Suprapubic skin (tissue), 4 donors: ENCODE measurements at regions not wholly inside any gene's neighbourhood (a gene's known extent, or its start where the extent isn't known, plus 50 kb on each side); places are given as distances from the start of the nearest gene placed in this dataset.

Experiments used
- DNase-seq, 2 donors: peaks; one replicate each; pipeline ENCODE4 v3.0.0-alpha.2; 2019; ENCODE audit warnings: low spot score in 2 of 2
- H3K27ac ChIP-seq: fragments of 200-600 bp; sonication (generic); one replicate; pipeline ENCODE4 v1.5.1; 2019
- H3K27me3 ChIP-seq: fragments of 200-600 bp; sonication (generic); one replicate; pipeline ENCODE4 v1.5.1; 2019
- H3K36me3 ChIP-seq: fragments of 200-600 bp; sonication (generic); one replicate; pipeline ENCODE4 v1.5.1; 2019
- H3K4me1 ChIP-seq: fragments of 200-600 bp; sonication (generic); one replicate; pipeline ENCODE4 v1.5.1; 2019
- H3K4me3 ChIP-seq: fragments of 200-600 bp; sonication (generic); one replicate; pipeline ENCODE4 v1.5.1; 2019; ENCODE audit warnings: mild to moderate bottlenecking
- H3K9me3 ChIP-seq: fragments of 200-600 bp; sonication (generic); one replicate; pipeline ENCODE4 v1.5.1; 2019
- EP300 ChIP-seq: sonication (generic); formaldehyde crosslinking; IDR thresholded peaks from one replicate; pipeline ENCODE4 v1.6.1; 2017; ENCODE audit warnings: antibody characterized with exemption
- POLR2A ChIP-seq, 2 donors: fragments of 450-650 bp; IDR thresholded peaks; one replicate each; pipeline ENCODE4 v1.6.1; 2017; ENCODE audit warnings: antibody characterized with exemption in 2 of 2, mild to moderate bottlenecking in 2 of 2, moderate library complexity in 2 of 2
- POLR2AphosphoS5 ChIP-seq, 3 donors: sonication (generic); formaldehyde crosslinking; IDR thresholded peaks; one replicate each; pipeline ENCODE4 v1.6.1; 2017; ENCODE audit warnings: antibody characterized with exemption in 3 of 3
- WGBS: methylation state at CpG from one replicate; pipeline ENCODE4 v1.1.5; 2018; 5-methylcytosine and 5-hydroxymethylcytosine counted together
- TF ChIP-seq, protein P1 (sequence below), 2 donors: fragments of 200-600 bp in 1 of 2; fragments of 450-650 bp in 1 of 2; sonication (generic) in 1 of 2; IDR thresholded peaks; one replicate each; pipeline ENCODE4 v1.5.1; 2016 to 2019; ENCODE audit warnings: antibody characterized with exemption in 2 of 2, mild to moderate bottlenecking in 1 of 2, moderate library complexity in 1 of 2

DNA sequence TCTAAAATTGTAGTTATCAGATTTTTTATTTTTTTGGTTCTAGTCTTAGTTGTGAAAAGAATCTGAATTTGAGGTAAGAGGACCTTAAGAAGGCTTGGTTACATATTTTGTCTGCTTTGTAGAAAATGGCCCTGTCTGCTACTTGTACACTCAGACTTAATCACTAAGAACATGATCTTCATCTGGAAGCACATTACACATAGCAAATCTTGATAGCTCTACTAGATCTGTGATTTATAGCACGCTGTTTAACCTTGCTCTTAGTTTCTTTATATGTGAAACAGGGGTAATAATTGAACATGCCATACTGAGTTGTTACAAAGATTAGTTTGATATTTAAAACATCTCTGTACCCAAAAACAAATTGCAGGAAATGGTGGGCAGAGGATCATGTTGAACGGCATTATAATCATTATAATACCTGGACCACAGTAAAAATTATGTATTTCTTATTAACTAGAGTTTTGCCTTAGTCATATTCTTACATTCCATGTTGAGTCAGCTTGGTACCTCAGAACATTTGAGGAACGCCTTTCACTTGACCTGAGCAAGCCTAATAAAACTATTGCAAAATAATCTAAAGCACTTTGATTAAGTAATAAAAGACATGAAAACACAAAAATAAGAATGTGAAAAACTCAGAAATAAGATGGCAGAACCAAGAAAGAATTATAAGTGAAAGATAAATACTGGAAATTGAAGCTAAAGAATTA lies 738.0 kb upstream of the AADAT start:
- H3K4me1 ChIP-seq, result no peaks in the 10 kb centered on the region
- H3K27me3 ChIP-seq, result no peaks in the 10 kb centered on the region
- no peak overlapping the region for H3K4me3 ChIP-seq
- no peak overlapping the region for H3K27ac ChIP-seq
- no peaks in the 10 kb centered on the region for H3K36me3 ChIP-seq
- no peaks in the 10 kb centered on the region for H3K9me3 ChIP-seq
- DNase-seq, result no peak
- TF ChIP-seq POLR2A (IDR thresholded peaks at IDR 0.05) (no peak), EP300 (no peak), POLR2AphosphoS5 (IDR thresholded peaks at IDR 0.05) (no peak)
- TF ChIP-seq, protein P1, sequence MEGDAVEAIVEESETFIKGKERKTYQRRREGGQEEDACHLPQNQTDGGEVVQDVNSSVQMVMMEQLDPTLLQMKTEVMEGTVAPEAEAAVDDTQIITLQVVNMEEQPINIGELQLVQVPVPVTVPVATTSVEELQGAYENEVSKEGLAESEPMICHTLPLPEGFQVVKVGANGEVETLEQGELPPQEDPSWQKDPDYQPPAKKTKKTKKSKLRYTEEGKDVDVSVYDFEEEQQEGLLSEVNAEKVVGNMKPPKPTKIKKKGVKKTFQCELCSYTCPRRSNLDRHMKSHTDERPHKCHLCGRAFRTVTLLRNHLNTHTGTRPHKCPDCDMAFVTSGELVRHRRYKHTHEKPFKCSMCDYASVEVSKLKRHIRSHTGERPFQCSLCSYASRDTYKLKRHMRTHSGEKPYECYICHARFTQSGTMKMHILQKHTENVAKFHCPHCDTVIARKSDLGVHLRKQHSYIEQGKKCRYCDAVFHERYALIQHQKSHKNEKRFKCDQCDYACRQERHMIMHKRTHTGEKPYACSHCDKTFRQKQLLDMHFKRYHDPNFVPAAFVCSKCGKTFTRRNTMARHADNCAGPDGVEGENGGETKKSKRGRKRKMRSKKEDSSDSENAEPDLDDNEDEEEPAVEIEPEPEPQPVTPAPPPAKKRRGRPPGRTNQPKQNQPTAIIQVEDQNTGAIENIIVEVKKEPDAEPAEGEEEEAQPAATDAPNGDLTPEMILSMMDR (IDR thresholded peaks at IDR 0.05), result no peak
- 82% methylated on average over 3 of the region's 3 CpGs for WGBS

DNA sequence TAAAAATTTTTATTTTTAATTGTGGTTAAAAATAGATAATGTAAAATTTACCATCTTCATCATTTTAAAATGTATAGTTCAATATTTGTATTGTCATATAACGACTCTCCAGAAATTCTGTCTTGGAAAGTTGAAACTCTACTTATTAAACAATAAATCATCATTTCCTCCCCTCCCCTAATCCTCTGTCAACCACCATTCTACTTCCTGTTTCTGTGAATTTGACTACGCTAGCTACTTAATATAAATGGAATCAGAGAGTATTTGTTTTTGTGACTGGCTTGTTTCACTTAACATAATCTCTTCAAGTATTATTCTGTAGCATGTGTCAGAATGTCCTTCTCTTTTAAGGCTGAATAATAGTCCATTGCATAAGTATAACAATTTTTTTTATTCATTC lies 729.0 kb upstream of the AADAT start:
- no peak overlapping the region for H3K4me3 ChIP-seq
- DNase-seq, result no peak
- H3K36me3 ChIP-seq, result no peaks in the 10 kb centered on the region
- H3K4me1 ChIP-seq, result no peaks in the 10 kb centered on the region
- 49% methylated on average over 2 of the region's 2 CpGs for WGBS
- no peaks in the 10 kb centered on the region for H3K27me3 ChIP-seq
- TF ChIP-seq POLR2AphosphoS5 (IDR thresholded peaks at IDR 0.05) (no peak), POLR2A (IDR thresholded peaks at IDR 0.05) (no peak), EP300 (no peak)
- TF ChIP-seq, protein P1 (IDR thresholded peaks at IDR 0.05), result no peak
- H3K27ac ChIP-seq, result no peak overlapping the region
- H3K9me3 ChIP-seq, result no peaks in the 10 kb centered on the region

DNA sequence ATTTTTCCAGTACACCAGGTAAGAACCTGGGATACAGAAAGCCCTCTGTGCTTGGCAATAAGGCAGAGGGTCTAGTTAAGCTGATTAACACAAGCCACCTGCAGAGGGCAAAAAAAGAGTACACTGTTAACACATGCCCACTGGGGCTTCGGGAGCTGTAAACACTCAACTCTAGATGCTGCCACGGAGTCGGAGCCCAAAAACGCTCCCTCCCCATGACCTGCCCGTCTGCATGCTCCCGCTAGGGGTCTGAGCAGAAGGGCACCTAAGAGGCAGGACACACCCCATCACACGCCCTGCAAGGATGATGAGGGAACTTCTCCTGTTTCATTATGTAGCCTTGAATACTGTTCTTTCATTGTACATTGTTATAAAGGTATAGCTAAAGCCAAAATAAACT lies 715.6 kb upstream of the AADAT start:
- no peak overlapping the region for H3K4me3 ChIP-seq
- no peaks in the 10 kb centered on the region for H3K4me1 ChIP-seq
- no peaks in the 10 kb centered on the region for H3K9me3 ChIP-seq
- TF ChIP-seq POLR2A (IDR thresholded peaks at IDR 0.05) (no peak), EP300 (no peak), POLR2AphosphoS5 (IDR thresholded peaks at IDR 0.05) (no peak)
- TF ChIP-seq, protein P1 (IDR thresholded peaks at IDR 0.05), result no peak
- H3K27ac ChIP-seq, result no peak overlapping the region
- H3K36me3 ChIP-seq, result no peaks in the 10 kb centered on the region
- DNase-seq, result no peak
- WGBS, result 83% methylated on average over 7 of the region's 7 CpGs
- no peaks in the 10 kb centered on the region for H3K27me3 ChIP-seq

DNA sequence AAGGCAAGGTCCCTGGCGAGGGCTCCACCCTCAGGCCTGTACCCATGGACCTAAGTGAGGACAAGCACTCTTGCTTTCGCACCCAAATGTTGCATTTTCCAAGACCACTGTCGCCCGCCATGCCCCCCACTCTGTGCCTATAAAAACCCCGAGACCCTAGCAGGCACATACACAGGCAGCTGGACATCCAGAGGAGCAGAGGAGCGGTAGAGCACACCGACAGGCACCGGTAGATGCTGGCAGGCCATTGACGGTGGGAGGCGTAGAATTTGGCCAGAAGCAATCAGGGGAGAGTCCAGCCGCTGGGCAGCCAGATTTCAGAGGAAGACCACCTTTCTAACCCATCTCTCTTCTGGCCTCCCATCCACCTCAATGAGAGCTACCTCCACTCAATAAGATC lies 715.2 kb upstream of the AADAT start:
- no peak for DNase-seq
- no peaks in the 10 kb centered on the region for H3K36me3 ChIP-seq
- TF ChIP-seq POLR2A (IDR thresholded peaks at IDR 0.05), result no peak
- TF ChIP-seq, protein P1 (IDR thresholded peaks at IDR 0.05), result no peak
- no peak for TF ChIP-seq EP300
- TF ChIP-seq POLR2AphosphoS5 (IDR thresholded peaks at IDR 0.05), result no peak
- H3K27ac ChIP-seq, result no peak overlapping the region
- no peaks in the 10 kb centered on the region for H3K27me3 ChIP-seq
- 89% methylated on average over 11 of the region's 11 CpGs for WGBS
- no peak overlapping the region for H3K4me3 ChIP-seq
- H3K4me1 ChIP-seq, result no peaks in the 10 kb centered on the region
- no peaks in the 10 kb centered on the region for H3K9me3 ChIP-seq

DNA sequence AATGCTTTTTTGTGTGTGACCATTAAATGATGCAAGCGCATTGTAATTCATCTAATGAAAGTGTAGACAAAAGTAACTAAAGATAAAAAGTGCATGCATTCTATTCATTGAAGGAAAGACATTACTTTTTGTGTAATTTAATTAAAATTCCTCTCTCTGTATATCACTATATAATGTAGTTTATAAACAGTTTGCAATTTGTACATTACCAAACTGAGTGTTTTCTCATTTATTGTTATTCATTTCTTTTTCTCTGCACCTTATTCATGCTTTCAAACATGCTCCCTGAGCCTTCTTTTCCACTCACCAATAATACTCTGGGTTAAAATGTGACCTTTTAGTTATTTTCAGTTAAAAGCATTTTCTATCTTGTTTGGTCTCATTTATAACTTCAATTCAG lies 713.7 kb upstream of the AADAT start:
- no peaks in the 10 kb centered on the region for H3K27me3 ChIP-seq
- H3K36me3 ChIP-seq, result no peaks in the 10 kb centered on the region
- no peak overlapping the region for H3K27ac ChIP-seq
- no peaks in the 10 kb centered on the region for H3K4me1 ChIP-seq
- DNase-seq, result no peak
- H3K4me3 ChIP-seq, result no peak overlapping the region
- no peak for TF ChIP-seq EP300
- TF ChIP-seq, protein P1 (IDR thresholded peaks at IDR 0.05), result no peak
- no peak for TF ChIP-seq POLR2AphosphoS5 (IDR thresholded peaks at IDR 0.05)
- no peak for TF ChIP-seq POLR2A (IDR thresholded peaks at IDR 0.05)
- no peaks in the 10 kb centered on the region for H3K9me3 ChIP-seq
- WGBS, result 93% methylated on average over 1 of the region's 1 CpG
